Right lobe of liver (tissue), 4 donors: ENCODE measurements at regions not wholly inside any gene's neighbourhood (a gene's known extent, or its start where the extent isn't known, plus 50 kb on each side); places are given as distances from the start of the nearest gene placed in this dataset.

Experiments
- POLR2A ChIP-seq: fragments of 450-650 bp; IDR thresholded peaks from one replicate; pipeline ENCODE4 v1.6.1; 2017; ENCODE audit warnings: antibody characterized with exemption, mild to moderate bottlenecking
- TF ChIP-seq, protein P1 (sequence below), 4 donors: fragments of 200-600 bp in 3 of 4; fragments of 450-650 bp in 1 of 4; IDR thresholded peaks; one replicate each; pipeline versions ENCODE4 v1.5.1 to v1.8.0; 2016 to 2022; ENCODE audit warnings: antibody characterized with exemption in 4 of 4, mild to moderate bottlenecking in 2 of 4
- donor health status: DM: no; HTN: no; CAD: no.
- donor health status: DM: no; HTN: no; CAD: no.
- donor health status: DM: no; HTN: yes; CAD: no.

DNA sequence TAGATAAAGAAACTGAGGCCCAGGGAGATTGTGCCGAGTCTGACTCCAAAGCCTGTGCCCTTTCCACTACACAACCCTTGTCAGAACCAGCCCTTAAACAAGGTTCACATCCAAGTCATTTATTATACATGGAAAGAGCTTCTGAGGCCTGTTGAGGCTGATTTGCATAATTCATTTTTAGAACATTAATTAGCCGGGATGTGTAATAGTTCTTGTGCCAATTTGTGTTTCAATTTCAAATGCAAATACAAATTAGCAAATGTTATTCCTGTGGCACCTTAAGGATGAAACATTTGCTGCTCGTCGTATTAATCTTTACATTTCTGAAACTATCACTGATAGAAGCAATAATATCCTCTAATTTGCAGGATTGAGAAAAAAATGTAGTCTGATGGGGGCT is 174.9 kb downstream of the MYCN start:
- TF ChIP-seq, protein P1, sequence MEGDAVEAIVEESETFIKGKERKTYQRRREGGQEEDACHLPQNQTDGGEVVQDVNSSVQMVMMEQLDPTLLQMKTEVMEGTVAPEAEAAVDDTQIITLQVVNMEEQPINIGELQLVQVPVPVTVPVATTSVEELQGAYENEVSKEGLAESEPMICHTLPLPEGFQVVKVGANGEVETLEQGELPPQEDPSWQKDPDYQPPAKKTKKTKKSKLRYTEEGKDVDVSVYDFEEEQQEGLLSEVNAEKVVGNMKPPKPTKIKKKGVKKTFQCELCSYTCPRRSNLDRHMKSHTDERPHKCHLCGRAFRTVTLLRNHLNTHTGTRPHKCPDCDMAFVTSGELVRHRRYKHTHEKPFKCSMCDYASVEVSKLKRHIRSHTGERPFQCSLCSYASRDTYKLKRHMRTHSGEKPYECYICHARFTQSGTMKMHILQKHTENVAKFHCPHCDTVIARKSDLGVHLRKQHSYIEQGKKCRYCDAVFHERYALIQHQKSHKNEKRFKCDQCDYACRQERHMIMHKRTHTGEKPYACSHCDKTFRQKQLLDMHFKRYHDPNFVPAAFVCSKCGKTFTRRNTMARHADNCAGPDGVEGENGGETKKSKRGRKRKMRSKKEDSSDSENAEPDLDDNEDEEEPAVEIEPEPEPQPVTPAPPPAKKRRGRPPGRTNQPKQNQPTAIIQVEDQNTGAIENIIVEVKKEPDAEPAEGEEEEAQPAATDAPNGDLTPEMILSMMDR (IDR thresholded peaks at IDR 0.05): no peak
- TF ChIP-seq POLR2A: no peak
